IMR-90 (cell line): ENCODE measurements at regions not wholly inside any gene's neighbourhood (a gene's known extent, or its start where the extent isn't known, plus 50 kb on each side); places are given as distances from the start of the nearest gene placed in this dataset.

ENCODE experiments used
- ATAC-seq: fragments of 200-7000 bp; cut with Tn5 transposase; 2 replicates; pipeline ENCODE4 v1.9.1; 2020; ENCODE audit warnings: low read depth, mild to moderate bottlenecking, moderate library complexity
- BruUV-seq: library from RNA; stranded (reverse); fragments of 400-500 nt; replicated peaks from 2 replicates; lab custom pipeline; 2021; lab: Mats Ljungman, UMichigan
- CTCF ChIA-PET: fragments of 300-600 bp; formaldehyde crosslinking; extraction: SDS; loops from one replicate; lab custom pipeline; 2021; ENCODE audit warnings: antibody characterized with exemption; lab: Yijun Ruan, JAX
- POLR2A ChIA-PET: fragments of 300-600 bp; sonication (Branson Sonifier 250); formaldehyde crosslinking; loops from one replicate; lab custom pipeline; 2022; ENCODE audit warnings: antibody characterized with exemption; ENCODE audit not compliant: unreplicated experiment; lab: Charles Lee
- DNase-seq: peaks from one replicate; pipeline ENCODE4 v3.0.0; 2013
- H2AFZ ChIP-seq: replicated peaks from 2 replicates; pipeline ENCODE3; 2013; ENCODE audit warnings: low read length, mild to moderate bottlenecking; ENCODE audit not compliant: poor library complexity
- H2AK5ac ChIP-seq: 2 replicates; pipeline ENCODE4 v1.6.1; 2013; ENCODE audit warnings: low read depth, low read length, inconsistent platforms
- H2AK9ac ChIP-seq: replicated peaks from 2 replicates; pipeline ENCODE3; 2013; ENCODE audit warnings: mild to moderate bottlenecking, low read depth, low read length, moderate library complexity; ENCODE audit not compliant: poor library complexity
- H2BK120ac ChIP-seq: 2 replicates; pipeline ENCODE4 v1.6.1; 2013; ENCODE audit warnings: low read depth, low read length, inconsistent platforms
- H2BK15ac ChIP-seq: 3 replicates; pipeline ENCODE4 v1.6.1; 2013; ENCODE audit warnings: low read depth, low read length, inconsistent platforms
- H2BK20ac ChIP-seq: 2 replicates; pipeline ENCODE4 v1.6.1; 2013; ENCODE audit warnings: low read depth, mild to moderate bottlenecking, inconsistent platforms, low read length, moderate library complexity
- H2BK5ac ChIP-seq: 2 replicates; pipeline ENCODE4 v1.6.1; 2013; ENCODE audit warnings: mild to moderate bottlenecking, low read depth, low read length, inconsistent platforms; ENCODE audit not compliant: poor library complexity, severe bottlenecking
- H3K14ac ChIP-seq: replicated peaks from 2 replicates; pipeline ENCODE4 v1.6.1; 2013; ENCODE audit warnings: low read depth, low read length, inconsistent platforms
- H3K18ac ChIP-seq: 2 replicates; pipeline ENCODE4 v1.6.1; 2013; ENCODE audit warnings: low read depth, low read length, control low read depth
- H3K23ac ChIP-seq: 2 replicates; pipeline ENCODE4 v1.6.1; 2013; ENCODE audit warnings: low read depth, low read length, inconsistent platforms
- H3K27ac ChIP-seq: 2 replicates; pipeline ENCODE4 v1.5.1; 2013; ENCODE audit warnings: mild to moderate bottlenecking, control low read depth, low read length; ENCODE audit not compliant: insufficient read depth
- H3K27me3 ChIP-seq: 2 replicates; pipeline ENCODE4 v1.6.1; 2013; ENCODE audit warnings: low read length; ENCODE audit not compliant: control insufficient read depth, insufficient read depth
- H3K36me3 ChIP-seq: 2 replicates; pipeline ENCODE4 v1.6.1; 2013; ENCODE audit warnings: low read length, mixed read lengths; ENCODE audit not compliant: control insufficient read depth, insufficient read depth
- H3K4ac ChIP-seq: 2 replicates; pipeline ENCODE4 v1.6.1; 2013; ENCODE audit warnings: low read depth, low read length, inconsistent platforms
- H3K4me1 ChIP-seq: 2 replicates; pipeline ENCODE4 v1.6.1; 2013; ENCODE audit warnings: low read length, mixed read lengths; ENCODE audit not compliant: control insufficient read depth, insufficient read depth
- H3K4me2 ChIP-seq: 2 replicates; pipeline ENCODE4 v1.6.1; 2013; ENCODE audit warnings: low read depth, mild to moderate bottlenecking, control low read depth, low read length, moderate library complexity
- H3K4me3 ChIP-seq: 2 replicates; pipeline ENCODE4 v1.5.1; 2013; ENCODE audit warnings: low read depth, mild to moderate bottlenecking, control low read depth, low read length, moderate library complexity; ENCODE audit not compliant: insufficient read depth
- H3K56ac ChIP-seq: 2 replicates; pipeline ENCODE4 v1.6.1; 2013; ENCODE audit warnings: low read length, inconsistent platforms; ENCODE audit not compliant: insufficient read depth; ENCODE audit errors: extremely low read depth
- H3K79me1 ChIP-seq, 2 experiments: 2 replicates each; pipeline ENCODE4 v1.6.1; 2013; ENCODE audit warnings: low read length in 2 of 2, inconsistent platforms in 1 of 2, low read depth in 1 of 2
- H3K9ac ChIP-seq: 2 replicates; pipeline ENCODE4 v1.6.1; 2013; ENCODE audit warnings: low read depth, low read length, control low read depth
- H3K9me1 ChIP-seq: 2 replicates; pipeline ENCODE4 v1.6.1; 2013; ENCODE audit warnings: low read length, inconsistent platforms; ENCODE audit not compliant: insufficient read depth
- H3K9me3 ChIP-seq: 2 replicates; pipeline ENCODE4 v1.6.1; 2013; ENCODE audit warnings: low read length; ENCODE audit not compliant: control insufficient read depth, insufficient read depth
- H4K20me1 ChIP-seq: 2 replicates; pipeline ENCODE4 v1.6.1; 2013; ENCODE audit warnings: low read length, inconsistent platforms; ENCODE audit not compliant: insufficient read depth
- H4K5ac ChIP-seq: 2 replicates; pipeline ENCODE4 v1.6.1; 2013; ENCODE audit warnings: mild to moderate bottlenecking, low read depth, low read length, control low read depth
- H4K8ac ChIP-seq, 2 experiments: 2 replicates each; pipeline ENCODE4 v1.6.1; 2013; ENCODE audit warnings: low read depth in 2 of 2, low read length in 2 of 2, control low read depth in 1 of 2, inconsistent platforms in 1 of 2
- H4K91ac ChIP-seq: 2 replicates; pipeline ENCODE4 v1.6.1; 2013; ENCODE audit warnings: low read depth, low read length, inconsistent platforms; ENCODE audit not compliant: insufficient read depth
- BHLHE40 ChIP-seq: fragments of 150-350 bp; IDR thresholded peaks from 2 replicates; pipeline ENCODE4 v1.6.1; 2016; ENCODE audit warnings: mild to moderate bottlenecking, low read depth, low read length
- CEBPB ChIP-seq: IDR thresholded peaks from 2 replicates; pipeline ENCODE4 v1.6.1; 2012; ENCODE audit warnings: low read depth, low read length, improper control_type of control experiment
- CHD1 ChIP-seq: IDR thresholded peaks from 2 replicates; pipeline ENCODE4 v1.6.1; 2012; ENCODE audit warnings: low read depth, low read length, improper control_type of control experiment
- CTCF ChIP-seq: conservative IDR thresholded peaks from 2 replicates; pipeline ENCODE4 v1.5.1; 2012; ENCODE audit warnings: mild to moderate bottlenecking, low read depth, low read length, improper control_type of control experiment
- ELK1 ChIP-seq: fragments of 150-350 bp; IDR thresholded peaks from 2 replicates; pipeline ENCODE4 v1.6.1; 2016; ENCODE audit warnings: low read depth, mild to moderate bottlenecking, low read length, moderate library complexity, borderline replicate concordance
- FOS ChIP-seq: fragments of 150-350 bp; IDR thresholded peaks from 2 replicates; pipeline ENCODE4 v1.6.1; 2016; ENCODE audit warnings: low read depth, low read length
- MAFK ChIP-seq: IDR thresholded peaks from 2 replicates; pipeline ENCODE4 v1.6.1; 2012; ENCODE audit warnings: low read depth, low read length, improper control_type of control experiment
- MAZ ChIP-seq: IDR thresholded peaks from 2 replicates; pipeline ENCODE4 v1.6.1; 2012; ENCODE audit warnings: low read depth, mild to moderate bottlenecking, low read length, improper control_type of control experiment, moderate library complexity, borderline replicate concordance
- MXI1 ChIP-seq: IDR thresholded peaks from 2 replicates; pipeline ENCODE4 v1.6.1; 2012; ENCODE audit warnings: low read depth, mild to moderate bottlenecking, low read length, moderate library complexity, borderline replicate concordance
- NFE2L2 ChIP-seq: fragments of 150-350 bp; IDR thresholded peaks from 2 replicates; pipeline ENCODE4 v1.6.1; 2016; ENCODE audit warnings: low read depth, mild to moderate bottlenecking, low read length
- POLR2A ChIP-seq: IDR thresholded peaks from 2 replicates; pipeline ENCODE4 v1.6.1; 2012; ENCODE audit warnings: mild to moderate bottlenecking, low read depth, low read length
- RAD21 ChIP-seq: IDR thresholded peaks from 2 replicates; pipeline ENCODE4 v1.6.1; 2012; ENCODE audit warnings: low read length, improper control_type of control experiment
- RCOR1 ChIP-seq: IDR thresholded peaks from 2 replicates; pipeline ENCODE4 v1.6.1; 2012; ENCODE audit warnings: mild to moderate bottlenecking, low read length, improper control_type of control experiment; ENCODE audit not compliant: insufficient replicate concordance
- RFX5 ChIP-seq: IDR thresholded peaks from 2 replicates; pipeline ENCODE4 v1.8.0; 2012; ENCODE audit warnings: low read depth, mild to moderate bottlenecking, low read length, moderate library complexity
- SMC3 ChIP-seq: fragments of 150-350 bp; IDR thresholded peaks from 2 replicates; pipeline ENCODE4 v1.6.1; 2016; ENCODE audit warnings: low read depth, mild to moderate bottlenecking, antibody characterized with exemption, low read length, moderate library complexity
- dilution Hi-C: fragments of 300-500 bp; cut with HindIII; formaldehyde crosslinking; loops from one replicate; pipeline ENCODE4 v1.14.3; 2018; ENCODE audit warnings: low sequenced_read_pairs; ENCODE audit not compliant: unreplicated experiment
- in situ Hi-C: fragments of 300-500 bp; cut with MboI; formaldehyde crosslinking; loops from 3 replicates; pipeline ENCODE4 v1.14.3; 2019; ENCODE audit warnings: low sequenced_read_pairs, inconsistent platforms, mixed read lengths
- intact Hi-C: fragments of 100-400 bp; cut with micrococcal nuclease; formaldehyde crosslinking; loops from 2 replicates; pipeline ENCODE4 v1.10.0; 2022
- TF ChIP-seq, protein P1 (sequence below): fragments of 150-350 bp; IDR thresholded peaks from 2 replicates; pipeline ENCODE4 v1.6.1; 2017; ENCODE audit warnings: mild to moderate bottlenecking, antibody characterized with exemption, low read length, low read depth

- Histone ChIP-seq H2AK9ac (no peak overlapping the region), H3K9ac (no peak overlapping the region), H2AK5ac (no peak overlapping the region), H3K18ac (no peak overlapping the region), H4K91ac (no peak overlapping the region), H4K8ac (no peak overlapping the region), H2BK15ac (no peak overlapping the region), H3K4ac (no peak overlapping the region), H3K27ac (no peak overlapping the region), H4K5ac (no peak overlapping the region), H2BK120ac (no peak overlapping the region), H3K36me3 (no peaks in the 10 kb centered on the region), H3K14ac (no peak overlapping the region), H4K20me1 (no peaks in the 10 kb centered on the region), H3K56ac (no peak overlapping the region), H2AFZ (no peak overlapping the region), H3K4me1 (peaks cover 15% of the 10 kb centered on the region), H3K4me3 (no peak overlapping the region), H3K9me3 (no peaks in the 10 kb centered on the region), H2BK5ac (no peak overlapping the region), H3K4me2 (no peak overlapping the region), H3K27me3 (no peaks in the 10 kb centered on the region), H2BK20ac (no peak overlapping the region), H3K9me1 (peaks cover 14% of the 10 kb centered on the region), H3K79me1 (peaks cover 0 to 3% of the 10 kb centered on the region in 2 experiments; a peak in 1 of 4 replicates), H3K23ac (no peak overlapping the region)
- no peak for ATAC-seq
- intact Hi-C loops = loop anchor here (10.0 kb wide), 1 partner anchor 444 kb away; no protein-coding TSS in a partner anchor
- no TSS peak for BruUV-seq
- POLR2A ChIA-PET = no interaction called here
- DNase-seq = no peak
- dilution Hi-C loops = no loop called here
- in situ Hi-C loops = loop anchor here (5.0 kb wide), 1 partner anchor 224 kb away; no protein-coding TSS in a partner anchor
- CTCF ChIA-PET = no interaction called here
- TF ChIP-seq CEBPB (no peak), RAD21 (no peak), RCOR1 (no peak), POLR2A (no peak), SMC3 (no peak), ELK1 (no peak), NFE2L2 (no peak), CHD1 (no peak), CTCF (no peak), FOS (no peak), MAZ (no peak), MAFK (no peak), BHLHE40 (no peak), MXI1 (no peak), RFX5 (no peak)
- TF ChIP-seq, protein P1, sequence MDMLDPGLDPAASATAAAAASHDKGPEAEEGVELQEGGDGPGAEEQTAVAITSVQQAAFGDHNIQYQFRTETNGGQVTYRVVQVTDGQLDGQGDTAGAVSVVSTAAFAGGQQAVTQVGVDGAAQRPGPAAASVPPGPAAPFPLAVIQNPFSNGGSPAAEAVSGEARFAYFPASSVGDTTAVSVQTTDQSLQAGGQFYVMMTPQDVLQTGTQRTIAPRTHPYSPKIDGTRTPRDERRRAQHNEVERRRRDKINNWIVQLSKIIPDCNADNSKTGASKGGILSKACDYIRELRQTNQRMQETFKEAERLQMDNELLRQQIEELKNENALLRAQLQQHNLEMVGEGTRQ = no peak
These were observed 227.2 kb upstream of the TBX3 start for GRCh38 chr12:114911196-114911595.
